PC-9 (cell line): ENCODE measurements at regions not wholly inside any gene's neighbourhood (a gene's known extent, or its start where the extent isn't known, plus 50 kb on each side); places are given as distances from the start of the nearest gene placed in this dataset.

ENCODE experiments used
- BruUV-seq: library from RNA; stranded (reverse); fragments of 400-500 nt; replicated peaks from 2 replicates; lab custom pipeline; 2021; lab: Mats Ljungman, UMichigan
- CTCF ChIA-PET: fragments of 300-600 bp; sonication (Branson Sonifier 250); formaldehyde crosslinking; loops from one replicate; lab custom pipeline; 2022; ENCODE audit warnings: antibody characterized with exemption; lab: Charles Lee
- POLR2A ChIA-PET: fragments of 300-600 bp; sonication (Branson Sonifier 250); formaldehyde crosslinking; loops from one replicate; lab custom pipeline; 2022; ENCODE audit warnings: antibody characterized with exemption; ENCODE audit not compliant: unreplicated experiment; lab: Charles Lee
- DNase-seq, 2 experiments: peaks; one replicate each; pipeline versions ENCODE4 v3.0.0 to v3.0.0-alpha.2; 2015 to 2022; ENCODE audit warnings: mixed read lengths in 1 of 2
- H2AFZ ChIP-seq: fragments of 200-600 bp; sonication (generic); 2 replicates; pipeline ENCODE4 v1.8.1; 2017; ENCODE audit warnings: antibody characterized with exemption
- H3F3A ChIP-seq: fragments of 200-600 bp; sonication (generic); 2 replicates; pipeline ENCODE4 v1.8.1; 2017; ENCODE audit warnings: antibody characterized with exemption, mild to moderate bottlenecking, low read depth; ENCODE audit not compliant: insufficient read depth
- H3K27ac ChIP-seq: fragments of 200-600 bp; sonication (generic); 2 replicates; pipeline ENCODE4 v1.6.1; 2016; ENCODE audit warnings: mixed run types
- H3K27me3 ChIP-seq: fragments of 200-600 bp; sonication (generic); 2 replicates; pipeline ENCODE4 v1.6.1; 2016; ENCODE audit warnings: low read depth, mixed run types; ENCODE audit not compliant: insufficient read depth
- H3K36me3 ChIP-seq: fragments of 200-600 bp; sonication (generic); 2 replicates; pipeline ENCODE4 v1.6.1; 2016; ENCODE audit warnings: low read depth, mixed run types
- H3K4me1 ChIP-seq: fragments of 200-600 bp; sonication (generic); replicated peaks from 2 replicates; pipeline ENCODE4 v1.6.1; 2016; ENCODE audit warnings: mixed run types; ENCODE audit not compliant: insufficient read depth
- H3K4me2 ChIP-seq: fragments of 200-600 bp; sonication (generic); 2 replicates; pipeline ENCODE4 v1.6.1; 2017; ENCODE audit warnings: mixed run types
- H3K4me3 ChIP-seq: fragments of 200-600 bp; sonication (generic); 2 replicates; pipeline ENCODE4 v1.6.1; 2016; ENCODE audit warnings: mixed run types
- H3K79me2 ChIP-seq: fragments of 200-600 bp; sonication (generic); 2 replicates; pipeline ENCODE4 v1.6.1; 2017; ENCODE audit warnings: low read depth, mixed run types
- H3K9me2 ChIP-seq: fragments of 200-600 bp; sonication (generic); 2 replicates; pipeline ENCODE4 v1.8.1; 2017; ENCODE audit warnings: mild to moderate bottlenecking; ENCODE audit not compliant: insufficient read depth
- H3K9me3 ChIP-seq: fragments of 200-600 bp; sonication (generic); 2 replicates; pipeline ENCODE4 v1.8.1; 2016; ENCODE audit warnings: low read depth; ENCODE audit not compliant: insufficient read depth
- H4K20me1 ChIP-seq: fragments of 200-600 bp; sonication (generic); 2 replicates; pipeline ENCODE4 v1.8.1; 2017; ENCODE audit not compliant: insufficient read depth
- EZH2 ChIP-seq: fragments of 200-600 bp; sonication (generic); IDR thresholded peaks from 2 replicates; pipeline ENCODE4 v1.8.0; 2017; ENCODE audit warnings: antibody characterized with exemption, low read depth
- intact Hi-C: fragments of 100-400 bp; cut with micrococcal nuclease; formaldehyde crosslinking; loops from one replicate; pipeline ENCODE4 v1.10.0; 2022; ENCODE audit not compliant: unreplicated experiment
- TF ChIP-seq, protein P1 (sequence below): fragments of 200-600 bp; sonication (generic); conservative IDR thresholded peaks from 2 replicates; pipeline ENCODE4 v1.6.1; 2017; ENCODE audit warnings: mixed run types, antibody characterized with exemption, mild to moderate bottlenecking, moderate library complexity

DNA sequence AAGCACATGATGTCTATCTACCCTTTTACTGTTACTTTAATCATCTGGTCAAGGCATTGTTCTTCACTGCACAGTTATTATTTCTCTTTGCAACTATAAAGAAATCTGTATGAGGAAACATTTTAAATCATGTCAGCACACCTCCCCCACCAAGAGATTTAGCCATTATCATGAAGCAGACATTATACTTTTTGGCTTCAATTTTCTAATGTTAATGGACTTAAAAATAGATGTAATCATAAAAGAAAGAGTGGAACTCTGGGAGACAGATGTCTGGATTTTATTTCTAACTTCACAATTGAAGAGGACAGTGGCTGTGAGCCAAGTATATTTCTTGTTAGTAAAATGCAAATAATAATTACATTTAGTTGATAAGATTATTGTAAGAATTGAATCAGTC, 932.4 kb downstream of the TAF11L14 start:
- DNase-seq: no peak
- Histone ChIP-seq H3K36me3 (no peaks in the 10 kb centered on the region), H3K9me3 (0 out of 2 replicates have a peak, but pooled peaks cover 3% of the 10 kb centered on the region), H3F3A (no peaks in the 10 kb centered on the region), H3K27me3 (no peaks in the 10 kb centered on the region), H3K4me2 (no peak overlapping the region), H3K79me2 (no peaks in the 10 kb centered on the region), H3K4me3 (no peak overlapping the region), H2AFZ (no peak overlapping the region), H3K4me1 (no peaks in the 10 kb centered on the region), H4K20me1 (no peaks in the 10 kb centered on the region), H3K27ac (no peak overlapping the region), H3K9me2 (no peaks in the 10 kb centered on the region; the same call in 1 of the 2 replicates)
- TF ChIP-seq, protein P1, sequence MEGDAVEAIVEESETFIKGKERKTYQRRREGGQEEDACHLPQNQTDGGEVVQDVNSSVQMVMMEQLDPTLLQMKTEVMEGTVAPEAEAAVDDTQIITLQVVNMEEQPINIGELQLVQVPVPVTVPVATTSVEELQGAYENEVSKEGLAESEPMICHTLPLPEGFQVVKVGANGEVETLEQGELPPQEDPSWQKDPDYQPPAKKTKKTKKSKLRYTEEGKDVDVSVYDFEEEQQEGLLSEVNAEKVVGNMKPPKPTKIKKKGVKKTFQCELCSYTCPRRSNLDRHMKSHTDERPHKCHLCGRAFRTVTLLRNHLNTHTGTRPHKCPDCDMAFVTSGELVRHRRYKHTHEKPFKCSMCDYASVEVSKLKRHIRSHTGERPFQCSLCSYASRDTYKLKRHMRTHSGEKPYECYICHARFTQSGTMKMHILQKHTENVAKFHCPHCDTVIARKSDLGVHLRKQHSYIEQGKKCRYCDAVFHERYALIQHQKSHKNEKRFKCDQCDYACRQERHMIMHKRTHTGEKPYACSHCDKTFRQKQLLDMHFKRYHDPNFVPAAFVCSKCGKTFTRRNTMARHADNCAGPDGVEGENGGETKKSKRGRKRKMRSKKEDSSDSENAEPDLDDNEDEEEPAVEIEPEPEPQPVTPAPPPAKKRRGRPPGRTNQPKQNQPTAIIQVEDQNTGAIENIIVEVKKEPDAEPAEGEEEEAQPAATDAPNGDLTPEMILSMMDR: no peak
- TF ChIP-seq EZH2: no peak
- CTCF ChIA-PET: no interaction called here
- no TSS peak for BruUV-seq
- intact Hi-C loops: no loop called here
- POLR2A ChIA-PET: no interaction called here

DNA sequence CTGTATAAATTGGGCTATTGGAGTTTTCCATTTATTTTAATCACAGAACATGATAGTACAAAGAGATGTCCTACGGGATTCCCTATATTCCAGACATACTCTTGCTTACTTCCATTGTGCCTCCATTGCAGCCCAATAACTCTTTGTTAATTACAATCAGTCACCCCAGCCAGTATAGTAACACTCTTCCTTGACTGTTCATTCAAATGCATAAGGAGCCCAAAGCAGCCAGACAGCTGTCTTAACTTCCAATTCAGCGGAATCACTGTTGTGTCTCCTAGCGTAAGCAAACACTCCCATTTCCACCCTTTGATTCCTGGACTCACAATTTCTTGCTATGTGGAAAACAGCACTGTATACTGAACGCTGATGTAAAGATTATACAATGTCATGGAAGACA, 942.3 kb downstream of the TAF11L14 start:
- ChIA-PET CTCF (no interaction called here), POLR2A (no interaction called here)
- H3K4me3 ChIP-seq: no peak overlapping the region
- DNase-seq: no peak
- H3K27ac ChIP-seq: no peak overlapping the region
- H4K20me1 ChIP-seq: no peaks in the 10 kb centered on the region; the same call in 1 of the 2 replicates
- no TSS peak for BruUV-seq
- H3K9me2 ChIP-seq: no peaks in the 10 kb centered on the region
- H3K27me3 ChIP-seq: no peaks in the 10 kb centered on the region
- intact Hi-C loops: no loop called here
- no peaks in the 10 kb centered on the region for H3F3A ChIP-seq
- H3K9me3 ChIP-seq: no peaks in the 10 kb centered on the region
- no peaks in the 10 kb centered on the region for H3K4me1 ChIP-seq
- TF ChIP-seq, protein P1: no peak
- no peak for TF ChIP-seq EZH2
- no peaks in the 10 kb centered on the region for H3K79me2 ChIP-seq
- no peak overlapping the region for H2AFZ ChIP-seq
- no peak overlapping the region for H3K4me2 ChIP-seq
- no peaks in the 10 kb centered on the region for H3K36me3 ChIP-seq

GRCh38 chr5:18601185-18601584, 966.9 kb downstream of the TAF11L14 start:
- H3K4me3 ChIP-seq: no peak overlapping the region
- BruUV-seq: no TSS peak
- intact Hi-C loops: no loop called here

More at GRCh38 chr5:18601185-18601584, 966.9 kb downstream of the TAF11L14 start:
- H3K27me3 ChIP-seq: no peaks in the 10 kb centered on the region
- ChIA-PET POLR2A (no interaction called here), CTCF (no interaction called here)
- no peak for TF ChIP-seq EZH2
- TF ChIP-seq, protein P1: no peak
- no peaks in the 10 kb centered on the region for H3F3A ChIP-seq
- H3K79me2 ChIP-seq: no peaks in the 10 kb centered on the region
- no peak for DNase-seq
- no peaks in the 10 kb centered on the region for H3K36me3 ChIP-seq
- H3K4me1 ChIP-seq: no peaks in the 10 kb centered on the region
- H4K20me1 ChIP-seq: no peaks in the 10 kb centered on the region
- no peak overlapping the region for H3K4me2 ChIP-seq
- no peak overlapping the region for H3K27ac ChIP-seq
- H3K9me2 ChIP-seq: no peaks in the 10 kb centered on the region
- no peaks in the 10 kb centered on the region for H3K9me3 ChIP-seq
- H2AFZ ChIP-seq: no peak overlapping the region
